Stomach (tissue), 8 donors: ENCODE measurements at regions not wholly inside any gene's neighbourhood (a gene's known extent, or its start where the extent isn't known, plus 50 kb on each side); places are given as distances from the start of the nearest gene placed in this dataset.

ENCODE experiments used
- DNase-seq, 2 donors: peaks; one replicate each; pipeline versions ENCODE4 v3.0.0 to v3.0.0-alpha.2; 2013 to 2019
- H3K27ac ChIP-seq, 5 donors: fragments of 200-600 bp in 4 of 5; sonication (generic) in 4 of 5; one replicate each; pipeline ENCODE4 v1.5.1; 2013 to 2019; ENCODE audit warnings: mild to moderate bottlenecking in 1 of 5, moderate library complexity in 1 of 5
- H3K27me3 ChIP-seq, 3 donors: fragments of 200-600 bp; sonication (generic); one replicate each; pipeline ENCODE4 v1.5.1; 2017 to 2019; ENCODE audit warnings: mixed run types in 1 of 3
- H3K36me3 ChIP-seq, 4 donors: fragments of 200-600 bp; sonication (generic); 1 replicate in 3 of 4; 2 replicates in 1 of 4; pipeline ENCODE4 v1.5.1; 2016 to 2019
- H3K4me1 ChIP-seq, 4 donors: fragments of 200-600 bp; sonication (generic); one replicate each; pipeline ENCODE4 v1.5.1; 2016 to 2019
- H3K4me3 ChIP-seq, 4 donors: fragments of 200-600 bp; sonication (generic) in 3 of 4; one replicate each; pipeline ENCODE4 v1.5.1; 2016 to 2019; ENCODE audit warnings: mild to moderate bottlenecking in 1 of 4
- H3K9me3 ChIP-seq, 4 donors: fragments of 200-600 bp; sonication (generic); one replicate each; pipeline ENCODE4 v1.5.1; 2016 to 2019
- EP300 ChIP-seq: sonication (generic); formaldehyde crosslinking; IDR thresholded peaks from one replicate; pipeline ENCODE4 v1.6.1; 2017; ENCODE audit warnings: antibody characterized with exemption
- POLR2A ChIP-seq, 4 donors: fragments of 450-650 bp; IDR thresholded peaks; one replicate each; pipeline ENCODE4 v1.6.1; 2016; ENCODE audit warnings: antibody characterized with exemption in 4 of 4, control low read depth in 2 of 4, mild to moderate bottlenecking in 1 of 4, moderate library complexity in 1 of 4
- POLR2AphosphoS5 ChIP-seq, 3 donors: sonication (generic); formaldehyde crosslinking; IDR thresholded peaks; one replicate each; pipeline ENCODE4 v1.6.1; 2016; ENCODE audit warnings: antibody characterized with exemption in 3 of 3
- WGBS, 5 donors: extraction: QIAGEN DNeasy Blood & Tissue Kit in 3 of 5; methylation state at CpG; one replicate each; pipeline versions ENCODE4 v1.1.5 to v1.1.7; 2013 to 2018; 5-methylcytosine and 5-hydroxymethylcytosine counted together
- intact Hi-C: fragments of 100-400 bp; cut with DNase I; formaldehyde crosslinking; loops from one replicate; pipeline ENCODE4 v1.15.1; 2023; ENCODE audit warnings: low total_unique reads
- TF ChIP-seq, protein P1 (sequence below), 7 experiments: fragments of 450-650 bp in 4 of 7; fragments of 200-600 bp in 3 of 7; sonication (generic) in 3 of 7; IDR thresholded peaks; one replicate each; pipeline ENCODE4 v1.5.1; 2016 to 2019; ENCODE audit warnings: antibody characterized with exemption in 7 of 7, control low read depth in 2 of 7, mild to moderate bottlenecking in 1 of 7
- donor health status: healthy with polysubstance abuse.
- donor health status: Bipolar disorder and iron deficiency.
- donor health status: healthy.

DNA sequence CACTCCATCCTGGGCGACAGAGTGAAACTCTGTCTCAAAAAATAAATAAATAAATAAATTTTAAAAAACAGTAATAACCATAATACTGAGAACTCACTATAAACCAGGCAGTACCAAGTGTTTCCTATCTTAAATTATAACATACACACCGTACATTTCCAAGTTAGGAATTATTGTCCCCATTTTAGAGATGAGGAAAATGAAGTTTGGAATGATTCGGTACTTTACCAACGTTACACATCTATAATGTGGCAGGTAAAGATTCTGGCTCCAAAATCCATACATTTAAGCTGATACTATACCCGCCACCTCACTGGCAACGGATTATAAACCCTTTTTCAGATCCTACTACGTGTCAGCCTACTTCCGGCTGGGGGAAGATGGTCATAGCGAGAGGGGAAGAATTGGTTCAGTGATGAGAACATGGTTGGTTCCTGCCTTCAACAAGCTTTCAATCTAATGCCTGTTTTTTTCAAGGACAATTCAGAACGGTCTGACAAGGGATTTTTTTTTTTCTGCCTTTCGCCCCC, 105.9 kb upstream of the ATF7IP start:
- WGBS, 5 donors: 75 to 84% (median 84%) methylated on average over 11 of the region's 11 CpGs
- Histone ChIP-seq H3K27ac (peak overlapping the region; percentile 62 to 92 (median 86)), H3K9me3 (peaks cover 0 to 6% (median 0%) of the 10 kb centered on the region in 4 donors), H3K36me3 (no peaks in the 10 kb centered on the region), H3K4me3 (peak overlapping the region in 3 of 4 donors; percentile 20 to 35 (median 27)), H3K4me1 (peaks cover 46 to 72% (median 59%) of the 10 kb centered on the region in 4 donors), H3K27me3 (no peaks in the 10 kb centered on the region)
- no peak for TF ChIP-seq EP300
- no peak for TF ChIP-seq POLR2A (IDR thresholded peaks at IDR 0.05)
- no peak for TF ChIP-seq POLR2AphosphoS5 (IDR thresholded peaks at IDR 0.05)
- TF ChIP-seq, protein P1, sequence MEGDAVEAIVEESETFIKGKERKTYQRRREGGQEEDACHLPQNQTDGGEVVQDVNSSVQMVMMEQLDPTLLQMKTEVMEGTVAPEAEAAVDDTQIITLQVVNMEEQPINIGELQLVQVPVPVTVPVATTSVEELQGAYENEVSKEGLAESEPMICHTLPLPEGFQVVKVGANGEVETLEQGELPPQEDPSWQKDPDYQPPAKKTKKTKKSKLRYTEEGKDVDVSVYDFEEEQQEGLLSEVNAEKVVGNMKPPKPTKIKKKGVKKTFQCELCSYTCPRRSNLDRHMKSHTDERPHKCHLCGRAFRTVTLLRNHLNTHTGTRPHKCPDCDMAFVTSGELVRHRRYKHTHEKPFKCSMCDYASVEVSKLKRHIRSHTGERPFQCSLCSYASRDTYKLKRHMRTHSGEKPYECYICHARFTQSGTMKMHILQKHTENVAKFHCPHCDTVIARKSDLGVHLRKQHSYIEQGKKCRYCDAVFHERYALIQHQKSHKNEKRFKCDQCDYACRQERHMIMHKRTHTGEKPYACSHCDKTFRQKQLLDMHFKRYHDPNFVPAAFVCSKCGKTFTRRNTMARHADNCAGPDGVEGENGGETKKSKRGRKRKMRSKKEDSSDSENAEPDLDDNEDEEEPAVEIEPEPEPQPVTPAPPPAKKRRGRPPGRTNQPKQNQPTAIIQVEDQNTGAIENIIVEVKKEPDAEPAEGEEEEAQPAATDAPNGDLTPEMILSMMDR (IDR thresholded peaks at IDR 0.05): no peak
- intact Hi-C loops: loop anchor here (10.0 kb wide), 1 partner anchor 95 kb away; no protein-coding TSS in a partner anchor
- no peak for DNase-seq

DNA sequence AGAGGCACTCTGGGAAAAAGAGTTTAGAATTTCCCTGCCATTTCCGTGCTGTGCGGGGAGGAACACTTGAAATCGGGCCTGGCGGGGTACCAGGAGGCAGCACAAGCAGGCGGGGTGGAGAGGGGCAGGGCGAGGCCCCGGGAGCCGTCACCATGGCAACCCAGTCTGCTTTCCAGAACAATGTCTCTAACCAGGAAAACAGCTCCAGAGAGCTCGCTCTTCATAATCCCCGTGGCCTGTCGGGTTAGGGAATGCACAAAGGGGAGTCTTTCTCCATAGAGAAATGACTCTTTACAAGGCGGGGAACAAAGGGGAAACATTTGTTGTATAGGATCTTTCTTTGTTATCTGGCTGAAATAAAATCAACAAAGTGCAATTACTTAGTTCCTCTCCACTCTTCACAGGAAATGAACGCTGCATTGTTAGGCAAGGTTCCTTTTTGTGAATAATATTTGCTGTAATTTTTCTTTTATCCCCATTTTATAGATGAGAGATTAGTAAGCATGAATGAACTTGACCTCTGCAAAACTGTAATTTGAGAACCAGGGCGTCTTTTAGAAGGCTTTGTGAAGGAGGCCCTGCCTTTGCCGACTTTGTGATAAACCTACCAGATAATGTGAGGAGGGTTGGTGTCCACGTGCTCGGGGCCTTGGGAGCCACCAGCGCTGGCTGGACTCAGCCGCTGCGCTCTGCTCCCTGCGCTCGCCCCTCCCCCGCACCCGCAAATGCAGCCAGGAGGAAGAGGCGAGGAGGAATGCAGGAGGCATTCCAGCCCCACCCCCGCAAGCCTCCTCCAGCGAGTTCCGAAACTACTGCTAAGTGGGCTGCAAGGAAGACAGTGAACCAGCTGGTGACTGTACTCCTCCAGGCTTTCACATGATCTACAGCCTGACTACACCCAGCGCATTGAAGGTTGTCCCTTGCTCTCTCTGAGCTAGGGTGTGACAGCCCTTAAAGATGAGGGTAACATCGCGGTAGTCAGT, 105.2 kb upstream of the ATF7IP start:
- H3K4me1 ChIP-seq: peaks cover 46 to 70% (median 59%) of the 10 kb centered on the region in 4 donors
- 14 to 29% (median 15%) methylated on average over 25 to 31 of the region's 31 CpGs for WGBS, 5 donors
- TF ChIP-seq POLR2AphosphoS5 (IDR thresholded peaks at IDR 0.05): peak; percentile 17 to 76 (median 23)
- TF ChIP-seq EP300: no peak
- TF ChIP-seq, protein P1 (IDR thresholded peaks at IDR 0.05): no peak
- TF ChIP-seq POLR2A (IDR thresholded peaks at IDR 0.05): no peak
- DNase-seq: peak; percentile 89 to 96
- intact Hi-C loops: loop anchor here (10.0 kb wide), 1 partner anchor 94 kb away; no protein-coding TSS in a partner anchor
- no peaks in the 10 kb centered on the region for H3K27me3 ChIP-seq
- no peaks in the 10 kb centered on the region for H3K36me3 ChIP-seq
- H3K9me3 ChIP-seq: peaks cover 0 to 8% (median 0%) of the 10 kb centered on the region in 4 donors
- peak overlapping the region; percentile 67 to 92 (median 86) for H3K27ac ChIP-seq
- peak overlapping the region; percentile 20 to 35 (median 28) for H3K4me3 ChIP-seq

DNA sequence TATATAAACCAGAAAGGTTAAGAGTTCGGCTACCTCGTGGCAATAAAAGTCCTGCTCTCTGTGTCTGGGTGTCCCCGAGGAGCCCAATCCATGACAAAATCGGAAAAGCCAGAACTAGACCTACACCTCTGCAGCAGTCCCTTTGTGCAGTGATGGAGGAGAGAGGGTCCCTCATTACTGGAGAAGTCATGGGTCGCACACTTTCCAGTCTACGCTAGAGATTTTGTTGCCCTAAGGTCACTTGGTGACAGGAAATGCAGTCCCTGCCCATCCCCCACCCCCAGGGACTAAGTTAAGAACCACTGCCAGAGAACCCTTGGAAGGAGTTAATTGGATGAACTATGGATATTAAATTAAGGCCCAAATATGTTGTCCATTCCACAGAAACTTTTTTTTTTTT, 104.4 kb upstream of the ATF7IP start:
- H3K27me3 ChIP-seq: no peaks in the 10 kb centered on the region
- intact Hi-C loops: loop anchor here (10.0 kb wide), 1 partner anchor 94 kb away; no protein-coding TSS in a partner anchor
- H3K4me1 ChIP-seq: peaks cover 44 to 62% (median 53%) of the 10 kb centered on the region in 4 donors
- H3K27ac ChIP-seq: peak overlapping the region; percentile 67 to 92 (median 86)
- WGBS, 5 donors: 73 to 88% (median 83%) methylated on average over 6 of the region's 6 CpGs
- peaks cover 0 to 8% (median 0%) of the 10 kb centered on the region in 4 donors for H3K9me3 ChIP-seq
- no peak for DNase-seq
- H3K36me3 ChIP-seq: no peaks in the 10 kb centered on the region
- peak overlapping the region in 2 of 4 donors; percentile 20 to 35 for H3K4me3 ChIP-seq
- TF ChIP-seq POLR2AphosphoS5 (IDR thresholded peaks at IDR 0.05) (no peak), POLR2A (IDR thresholded peaks at IDR 0.05) (no peak), EP300 (no peak)
- TF ChIP-seq, protein P1 (IDR thresholded peaks at IDR 0.05): no peak

GRCh38 chr12:14261861-14262260, 103.6 kb upstream of the ATF7IP start:
- intact Hi-C loops: loop anchor here (10.0 kb wide), 1 partner anchor 93 kb away; no protein-coding TSS in a partner anchor
- no peaks in the 10 kb centered on the region for H3K27me3 ChIP-seq
- peaks cover 0 to 8% (median 0%) of the 10 kb centered on the region in 4 donors for H3K9me3 ChIP-seq
- no peak for DNase-seq
- H3K36me3 ChIP-seq: no peaks in the 10 kb centered on the region
- H3K4me3 ChIP-seq: no peak overlapping the region
- TF ChIP-seq, protein P1 (IDR thresholded peaks at IDR 0.05): no peak
- TF ChIP-seq POLR2AphosphoS5 (IDR thresholded peaks at IDR 0.05): no peak
- TF ChIP-seq EP300: no peak
- TF ChIP-seq POLR2A (IDR thresholded peaks at IDR 0.05): no peak
- 93 to 97% (median 94%) methylated on average over 2 of the region's 2 CpGs for WGBS, 5 donors
- peaks cover 38 to 54% (median 46%) of the 10 kb centered on the region in 4 donors for H3K4me1 ChIP-seq
- H3K27ac ChIP-seq: peak overlapping the region in 3 of 5 donors; percentile 86 to 92 (median 86)
